GM19351 (cell line): ENCODE measurements at regions not wholly inside any gene's neighbourhood (a gene's known extent, or its start where the extent isn't known, plus 50 kb on each side); places are given as distances from the start of the nearest gene placed in this dataset.

Experiments
- ATAC-seq: cut with Tn5 transposase; IDR thresholded peaks from one replicate; pipeline ENCODE4 v1.9.1; 2021; ENCODE audit warnings: mild to moderate bottlenecking, moderate library complexity; ENCODE audit not compliant: unreplicated experiment

DNA sequence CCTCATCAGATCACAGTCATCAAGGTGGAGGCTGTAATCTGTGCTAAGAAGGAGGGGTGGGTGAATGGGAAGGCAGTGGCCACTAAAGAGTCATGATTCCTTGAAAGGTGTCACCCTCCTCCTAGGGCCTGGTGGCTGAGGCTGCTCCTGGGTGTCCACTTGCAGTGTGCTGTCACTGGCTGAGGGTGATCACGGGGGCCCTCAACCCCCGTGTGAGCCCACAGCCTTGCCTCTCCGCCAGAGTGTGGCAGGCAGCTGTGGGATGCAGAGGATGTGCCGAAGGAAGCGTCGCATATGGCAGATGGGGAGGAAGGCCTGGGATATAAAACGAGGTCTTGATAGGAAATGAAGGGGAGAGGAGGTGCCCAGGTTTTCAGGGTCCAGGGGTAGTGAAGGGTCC is 476.5 kb downstream of the PTPRU start:
- no peak for ATAC-seq

DNA sequence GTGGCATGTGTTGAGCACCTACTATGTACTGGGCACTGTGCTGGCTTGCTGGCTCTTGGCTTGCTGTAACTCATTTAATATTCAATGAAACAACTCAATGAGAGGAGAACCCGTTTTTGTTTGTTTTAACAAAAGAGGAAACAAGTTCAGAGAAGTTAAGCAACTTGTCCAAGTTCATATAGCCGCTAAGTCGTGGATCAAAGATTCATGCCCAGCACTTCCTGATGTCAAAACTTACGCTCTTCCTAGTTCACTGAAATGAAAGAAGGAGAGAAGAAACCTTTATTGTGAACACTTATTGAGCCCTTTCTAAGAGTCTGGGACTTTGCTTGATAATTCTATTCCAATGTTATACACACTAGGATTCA is 475.9 kb downstream of the PTPRU start:
- ATAC-seq = no peak

DNA sequence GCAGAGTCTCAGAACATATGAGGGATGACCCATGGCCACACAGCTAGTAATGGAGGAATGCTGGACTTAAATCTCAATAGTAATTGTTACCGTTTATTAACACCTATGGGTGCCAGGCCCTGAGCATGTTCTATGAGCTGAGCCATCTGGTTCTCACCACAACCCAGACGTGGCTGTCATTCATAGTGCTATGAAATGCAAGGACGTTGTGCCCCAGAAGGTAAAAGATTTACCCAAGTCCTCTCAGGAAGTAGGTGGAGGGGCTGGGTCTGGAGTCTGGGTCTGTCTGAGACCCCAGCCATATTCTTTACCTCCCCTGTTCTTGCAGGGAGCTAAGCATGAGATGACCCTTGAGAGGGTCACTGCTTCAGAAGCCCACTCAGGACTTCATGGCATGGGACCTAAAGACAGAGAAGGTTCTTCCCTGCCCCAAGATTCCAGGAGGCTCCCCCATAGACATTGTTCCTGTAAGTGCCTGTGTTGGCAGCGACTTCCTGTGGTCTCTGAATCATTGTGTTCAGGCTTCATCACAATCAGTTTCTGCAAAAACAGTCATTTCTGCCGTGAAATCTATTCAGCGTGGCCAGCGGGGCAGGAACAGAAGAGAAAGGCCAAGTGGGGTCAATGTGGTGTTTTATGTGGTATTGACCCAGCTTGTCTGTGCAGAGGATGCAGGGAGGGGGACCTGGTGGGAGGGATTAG is 475.4 kb downstream of the PTPRU start:
- peak; percentile 56 for ATAC-seq

DNA sequence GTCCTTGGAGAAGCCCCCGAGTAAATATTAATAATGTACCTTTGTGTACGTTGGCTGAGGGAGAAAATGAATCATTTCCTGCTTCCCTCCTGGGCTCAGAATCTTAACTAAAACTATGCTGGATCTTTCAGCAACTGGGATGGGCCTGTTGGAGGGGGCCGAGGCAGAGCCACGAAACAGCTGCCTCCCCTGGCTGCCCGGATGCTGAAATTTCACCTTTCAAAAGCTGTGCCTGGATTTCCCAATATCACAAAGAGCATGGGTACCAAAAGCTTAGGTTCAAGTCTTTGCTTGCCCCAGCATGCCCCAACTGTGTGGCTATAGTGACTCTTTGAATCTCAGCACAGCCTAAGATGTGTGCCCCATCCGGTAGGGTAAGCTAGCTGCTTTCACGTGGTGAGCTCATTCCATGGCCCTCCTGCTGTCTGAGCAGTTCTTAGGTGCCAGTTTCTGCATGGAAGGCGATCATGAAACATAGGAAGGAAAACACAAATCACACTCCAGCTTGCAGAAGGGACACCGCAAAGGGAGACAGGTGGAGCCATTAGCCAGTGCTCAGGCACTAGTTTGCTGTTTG is 473.5 kb downstream of the PTPRU start:
- no peak for ATAC-seq

DNA sequence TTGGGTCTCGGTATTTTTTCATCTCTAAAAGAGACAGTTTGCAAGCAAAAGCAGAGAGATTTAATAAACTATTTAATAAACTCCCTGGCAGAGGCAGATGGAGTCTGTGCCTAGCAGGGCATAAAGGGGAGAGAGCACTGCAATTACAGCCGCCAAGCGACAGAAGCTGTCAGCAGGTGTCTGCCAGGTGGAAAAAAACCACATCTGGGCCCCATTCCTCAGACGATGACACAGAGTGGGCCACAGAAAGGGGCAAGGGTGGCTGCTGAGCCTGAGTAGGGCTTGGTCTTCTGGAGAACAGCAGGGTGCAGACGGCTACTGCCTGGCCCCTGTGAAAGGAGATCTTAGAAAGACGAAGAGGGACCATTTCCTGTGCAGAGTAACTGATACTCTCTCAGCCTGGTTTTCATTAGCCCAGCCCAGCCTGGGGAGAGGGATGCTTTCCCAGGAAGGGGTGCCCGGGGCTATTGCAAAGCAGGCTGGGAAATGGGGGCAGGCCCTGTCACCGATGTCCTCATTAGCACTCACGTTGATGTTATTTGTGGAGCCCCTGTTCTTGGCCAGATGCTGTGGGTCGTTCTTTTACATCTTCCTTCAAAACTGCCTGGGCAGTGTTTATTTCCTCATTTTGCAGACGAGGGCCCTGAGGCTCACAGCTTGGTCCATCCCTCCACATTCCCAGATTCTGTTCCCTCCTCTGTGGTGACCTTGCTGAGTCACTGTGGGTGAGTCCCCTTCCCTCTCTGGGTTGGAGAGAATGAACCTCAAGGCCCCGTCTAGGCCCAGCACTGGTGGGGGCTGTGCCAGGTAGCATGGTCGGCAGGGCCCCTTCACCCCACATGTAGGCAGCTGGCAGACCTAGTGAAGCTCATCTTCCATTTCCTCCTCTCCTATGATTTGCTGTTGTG is 472.7 kb downstream of the PTPRU start:
- no peak for ATAC-seq

DNA sequence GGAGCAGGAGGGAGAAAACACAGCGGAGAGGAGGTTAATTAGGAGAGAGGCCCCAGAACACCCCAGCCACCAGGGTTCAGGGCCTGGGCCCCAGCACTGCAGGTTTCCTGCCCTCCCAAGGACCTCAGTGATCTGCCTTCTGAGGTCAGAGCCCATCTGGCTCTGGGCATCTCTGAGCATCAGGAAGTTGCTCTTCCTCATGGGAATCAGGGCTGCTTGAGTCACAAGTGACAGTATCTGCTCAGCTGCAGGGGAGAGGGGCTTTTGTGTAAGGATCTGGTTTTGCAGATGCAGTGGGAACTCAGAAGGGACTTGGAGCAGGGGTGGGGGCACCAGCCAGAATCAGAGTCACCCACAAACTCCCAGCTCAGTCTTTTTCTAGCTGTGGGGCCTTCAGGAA is 472.1 kb downstream of the PTPRU start:
- no peak for ATAC-seq

DNA sequence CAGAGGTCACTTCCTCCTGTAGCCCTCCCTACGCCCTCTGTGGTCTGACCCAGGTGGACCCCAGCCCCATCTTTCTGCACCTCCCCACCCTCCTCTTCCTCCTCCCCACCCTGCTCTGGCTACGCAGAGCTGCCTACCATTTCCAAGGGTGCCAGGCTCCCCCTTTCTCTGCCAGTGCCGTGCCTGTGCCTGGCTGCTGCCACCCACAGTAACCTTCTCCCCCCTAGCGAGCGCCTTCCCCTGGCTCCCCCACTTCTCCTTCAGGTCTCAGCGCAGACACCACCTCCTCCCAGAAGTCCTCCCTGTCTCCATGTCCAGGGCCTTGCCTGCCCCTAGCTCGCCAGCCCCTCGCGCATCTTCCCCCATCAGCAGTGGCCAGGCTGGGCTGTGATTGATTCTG is 471.5 kb downstream of the PTPRU start:
- ATAC-seq = no peak

DNA sequence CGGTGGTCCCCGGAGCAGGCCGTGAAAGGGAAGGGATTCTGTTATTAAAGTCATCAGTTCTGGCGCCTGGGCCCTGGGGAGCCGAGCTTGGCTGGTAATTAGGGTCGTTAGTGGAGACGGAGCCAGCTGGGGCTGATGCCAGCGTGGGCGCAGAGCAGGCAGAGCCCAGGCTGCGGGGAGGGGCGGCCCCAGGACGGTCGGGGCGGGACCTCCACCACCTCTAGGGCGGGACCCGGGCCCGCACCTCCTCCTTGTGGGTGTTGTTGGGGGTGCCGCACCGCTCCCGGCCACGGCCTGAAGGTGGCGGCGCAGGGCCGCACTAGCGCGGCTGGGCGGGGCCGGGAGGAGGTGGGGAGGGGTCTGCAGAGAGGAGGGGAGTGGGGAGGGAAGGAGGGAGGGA is 470.6 kb downstream of the PTPRU start:
- peak; percentile 61 for ATAC-seq

DNA sequence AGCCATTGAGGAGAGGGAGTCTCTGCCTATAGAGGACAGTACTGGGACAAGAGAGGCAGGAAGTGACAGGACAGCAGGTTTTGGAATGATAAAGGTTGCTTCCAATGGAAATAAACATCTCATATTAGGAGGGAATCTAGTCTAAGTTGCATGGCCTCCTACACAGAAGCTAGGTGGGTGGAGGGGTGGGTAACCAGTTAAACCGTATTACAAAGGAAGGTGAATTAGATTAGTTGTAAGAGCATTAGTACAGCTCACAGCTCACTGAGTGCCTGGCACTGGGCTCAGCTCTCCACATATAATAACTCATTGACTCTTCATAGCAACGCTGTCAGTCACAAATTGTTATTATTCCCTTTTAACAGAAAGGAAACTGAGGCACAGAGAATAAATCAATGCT is 468.1 kb downstream of the PTPRU start:
- no peak for ATAC-seq

DNA sequence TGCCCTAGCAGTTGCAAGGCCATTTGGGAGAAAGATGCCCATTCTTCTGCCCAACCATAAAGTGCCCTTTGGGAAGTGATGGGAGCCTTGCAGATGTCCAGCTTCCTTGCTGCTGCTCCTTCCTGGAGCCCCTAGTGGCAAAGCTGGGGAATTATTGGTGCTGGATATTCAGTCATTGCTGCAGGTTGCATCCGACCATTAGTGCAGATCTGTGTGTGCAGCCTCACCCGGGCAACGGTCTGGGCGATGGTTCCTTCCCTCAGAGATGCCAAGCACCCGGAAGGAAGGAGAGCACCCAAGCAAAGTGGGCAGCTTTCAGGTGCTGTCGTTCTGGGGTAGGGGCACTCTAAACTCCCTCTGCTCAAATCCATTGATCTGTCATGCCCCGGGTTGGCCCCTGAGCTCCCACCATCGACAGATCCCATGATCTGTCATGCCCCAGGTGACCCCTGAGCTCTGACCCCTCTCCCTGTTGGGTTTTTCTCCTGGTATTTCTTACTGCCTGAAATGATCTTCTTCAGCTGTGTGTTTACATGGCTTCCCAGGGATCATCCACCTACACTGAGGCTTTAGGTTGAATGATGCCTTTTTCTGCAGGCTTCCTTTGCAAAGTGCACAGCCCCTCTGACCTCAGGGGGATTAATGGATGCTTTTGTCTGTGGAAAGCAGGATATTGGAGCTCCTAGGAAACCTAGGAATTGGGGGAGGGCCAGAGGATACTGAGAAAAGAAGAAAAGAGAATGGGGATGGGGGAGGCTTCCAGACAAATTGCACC is 467.5 kb downstream of the PTPRU start:
- no peak for ATAC-seq

DNA sequence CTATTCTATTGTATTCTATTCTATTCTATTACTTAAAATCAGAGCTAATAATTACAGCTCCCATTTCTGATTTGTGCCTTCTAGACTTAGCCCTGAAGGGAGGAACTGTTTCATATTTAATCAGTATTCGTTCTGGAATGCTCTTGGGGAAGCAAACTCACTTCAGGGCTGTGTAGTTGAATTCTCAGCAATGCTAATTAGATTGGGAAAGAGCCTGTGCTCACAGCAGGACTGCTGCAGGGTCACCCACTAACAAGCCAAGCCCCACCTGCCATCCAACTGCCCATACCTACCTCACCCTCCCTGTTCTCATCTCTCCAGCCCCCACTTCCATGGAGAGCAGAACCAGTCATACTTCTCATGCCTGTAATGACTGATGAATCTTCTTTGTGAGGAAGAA is 464.2 kb downstream of the PTPRU start:
- ATAC-seq = no peak

DNA sequence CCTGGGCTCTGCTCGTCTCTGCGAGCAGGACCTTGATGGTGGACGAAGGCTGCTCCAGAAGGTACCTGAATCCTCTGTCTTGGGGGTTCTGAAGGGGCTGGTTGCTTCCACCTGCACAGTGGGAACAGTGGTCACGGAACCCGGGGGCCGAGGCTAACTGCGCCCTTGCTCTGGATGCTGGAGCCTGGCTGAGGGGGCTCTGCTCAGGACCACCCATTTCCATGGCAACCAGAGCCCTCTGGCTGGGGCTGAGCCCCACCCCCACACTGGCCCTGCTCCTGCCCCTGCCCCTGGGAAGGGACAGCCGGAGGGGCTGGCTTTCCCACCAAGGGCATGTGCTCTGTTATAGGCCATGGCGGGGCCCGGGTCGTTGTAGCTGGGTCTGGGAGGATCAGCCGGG is 462.3 kb downstream of the PTPRU start:
- ATAC-seq = no peak

DNA sequence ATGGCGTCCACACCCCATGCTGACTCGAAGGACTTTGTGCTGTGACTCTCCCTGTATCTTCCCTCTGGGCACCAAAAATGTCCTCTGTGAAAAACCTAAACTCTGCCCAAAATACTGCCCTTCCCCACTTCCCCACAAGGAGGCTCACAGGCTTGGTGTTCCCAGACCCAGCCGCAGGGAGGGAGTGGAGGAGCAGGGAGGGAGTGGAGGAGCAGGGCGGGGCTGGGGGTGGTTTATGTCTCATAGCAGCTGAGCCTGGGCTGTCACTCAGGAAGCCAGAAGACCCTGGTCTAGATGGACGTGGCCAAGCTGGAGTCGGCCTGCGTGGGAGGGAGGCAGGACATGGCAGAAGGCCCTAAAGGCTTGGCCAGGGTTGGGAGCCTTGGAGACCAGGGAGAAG is 461.7 kb downstream of the PTPRU start:
- ATAC-seq = no peak

DNA sequence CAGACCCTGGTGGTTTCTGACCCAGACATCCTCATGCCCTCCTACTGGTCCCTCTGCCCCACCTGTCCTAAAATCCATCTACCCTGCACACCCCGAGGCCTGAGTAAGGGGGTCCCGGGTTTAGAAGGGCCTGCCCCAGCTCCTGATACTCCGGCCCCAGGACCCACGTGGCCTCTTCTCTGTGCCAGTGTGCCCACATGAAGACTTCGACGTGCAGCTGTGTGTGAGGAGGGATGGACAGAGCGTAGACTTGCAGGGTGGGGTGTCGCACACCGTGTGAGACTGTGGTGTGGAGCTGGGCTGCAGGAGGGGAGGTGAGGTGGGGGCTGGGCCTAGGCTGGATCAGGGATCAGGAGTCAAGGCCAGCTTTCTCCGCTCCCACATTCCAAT is 461.1 kb downstream of the PTPRU start:
- no peak for ATAC-seq

DNA sequence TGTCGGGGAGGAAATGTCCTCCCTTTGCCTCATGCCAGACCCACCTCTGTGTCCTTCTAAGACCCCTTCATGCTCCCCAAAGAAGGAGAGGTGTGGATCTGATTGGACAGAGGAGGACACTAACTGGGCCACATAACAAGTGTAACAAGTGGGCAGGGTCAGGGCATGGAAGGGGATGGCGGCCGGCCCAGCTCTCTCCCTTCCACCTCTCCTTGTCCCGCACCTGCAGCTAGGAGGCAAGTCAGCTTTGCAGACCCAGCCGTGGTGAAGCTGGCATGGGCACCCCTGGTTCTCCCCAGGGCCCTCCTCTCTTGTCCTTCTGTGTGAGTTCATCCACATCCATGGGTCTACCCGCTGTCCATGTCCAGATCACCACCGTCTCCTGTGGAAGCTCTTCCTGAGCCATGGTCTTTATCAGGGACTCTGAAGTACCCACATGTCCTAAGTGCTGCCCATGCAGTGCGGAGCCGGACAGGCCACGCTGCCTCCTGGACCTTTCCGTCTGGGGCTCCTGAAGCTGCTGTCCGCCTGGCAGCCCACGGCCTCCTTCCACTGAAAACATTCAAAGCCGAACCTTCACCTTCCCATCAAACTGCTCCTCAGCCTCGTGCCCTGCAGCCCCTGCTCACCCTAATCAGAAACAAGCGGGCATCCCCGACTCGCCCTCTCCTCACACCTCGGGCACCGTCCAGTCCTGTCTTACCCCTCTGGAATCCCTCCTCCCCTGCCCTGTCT is 460.5 kb downstream of the PTPRU start:
- ATAC-seq = no peak

DNA sequence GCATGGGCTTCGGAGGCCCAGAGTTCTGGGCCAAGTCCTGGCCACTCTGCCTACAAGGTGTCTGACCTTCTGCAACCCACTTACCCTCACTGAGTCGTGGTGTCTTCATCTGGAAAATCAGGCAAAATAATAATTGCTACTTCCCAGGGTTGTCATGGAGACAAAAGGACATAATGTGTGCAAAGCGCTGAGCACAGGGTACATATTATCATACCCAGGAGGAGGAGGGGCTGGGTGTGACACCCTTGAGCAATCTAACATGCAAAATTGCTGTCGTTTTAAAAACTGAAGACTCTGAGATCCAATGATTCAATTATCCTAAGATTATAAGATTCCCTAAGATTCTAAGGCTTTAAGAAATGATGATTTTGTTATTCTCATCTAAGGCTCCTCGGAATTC is 459.5 kb downstream of the PTPRU start:
- ATAC-seq = no peak

DNA sequence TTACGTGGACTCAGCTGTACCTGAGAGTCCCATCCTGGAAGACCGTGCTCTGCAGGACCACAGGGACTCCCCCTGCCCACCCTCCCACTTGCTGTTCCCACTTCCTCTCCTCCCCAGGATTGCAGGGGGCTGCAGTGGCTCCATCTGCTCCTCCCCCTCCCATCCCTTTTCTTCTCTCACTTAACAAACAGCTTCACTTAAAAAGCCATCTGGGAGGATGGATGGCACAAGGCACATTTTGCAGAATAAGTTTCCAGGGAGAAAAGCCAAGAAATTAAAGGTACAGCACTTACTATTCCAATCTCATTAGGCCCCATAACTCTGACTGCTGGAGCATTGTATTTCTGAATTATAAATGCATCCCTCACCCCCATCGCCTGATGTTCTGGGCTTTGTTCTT is 458.7 kb downstream of the PTPRU start:
- no peak for ATAC-seq

DNA sequence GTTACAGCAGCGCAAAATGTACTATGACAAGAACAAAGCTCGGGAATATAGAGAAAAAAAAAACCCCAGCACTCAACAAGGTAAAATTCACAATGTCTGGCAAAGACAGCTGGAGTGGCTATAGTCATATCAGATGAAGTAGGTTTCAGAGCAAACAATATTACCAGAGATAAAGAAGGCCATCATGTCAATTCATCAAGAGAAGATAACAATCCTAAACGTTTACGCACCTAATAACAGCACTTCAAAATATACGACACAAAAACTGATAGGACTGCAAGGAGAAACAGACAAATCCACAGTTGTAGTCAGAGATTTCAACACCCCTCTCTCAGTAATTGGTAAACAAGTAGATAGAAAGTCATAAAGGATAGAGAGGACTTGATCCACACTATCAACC is 455.2 kb downstream of the PTPRU start:
- ATAC-seq = no peak

DNA sequence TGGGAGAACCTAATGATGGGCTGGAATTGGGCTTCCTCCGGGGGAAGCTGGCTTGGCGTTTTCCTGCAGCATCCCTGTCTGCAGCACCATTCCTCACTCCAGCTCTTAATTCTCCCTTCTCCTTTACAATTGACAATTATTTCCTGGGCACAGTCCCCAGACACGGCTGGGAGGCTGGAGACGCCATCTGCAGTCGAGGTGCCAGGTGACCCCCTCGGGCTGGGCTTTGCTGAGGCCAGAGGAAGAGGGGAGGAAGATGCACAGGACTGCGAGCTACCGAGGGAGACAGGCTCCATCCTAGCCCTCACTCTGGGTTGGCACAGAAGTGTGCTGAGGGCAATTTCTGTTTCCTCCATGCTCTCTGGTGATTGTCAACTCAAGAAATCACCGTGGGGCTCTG is 453.8 kb downstream of the PTPRU start:
- no peak for ATAC-seq

DNA sequence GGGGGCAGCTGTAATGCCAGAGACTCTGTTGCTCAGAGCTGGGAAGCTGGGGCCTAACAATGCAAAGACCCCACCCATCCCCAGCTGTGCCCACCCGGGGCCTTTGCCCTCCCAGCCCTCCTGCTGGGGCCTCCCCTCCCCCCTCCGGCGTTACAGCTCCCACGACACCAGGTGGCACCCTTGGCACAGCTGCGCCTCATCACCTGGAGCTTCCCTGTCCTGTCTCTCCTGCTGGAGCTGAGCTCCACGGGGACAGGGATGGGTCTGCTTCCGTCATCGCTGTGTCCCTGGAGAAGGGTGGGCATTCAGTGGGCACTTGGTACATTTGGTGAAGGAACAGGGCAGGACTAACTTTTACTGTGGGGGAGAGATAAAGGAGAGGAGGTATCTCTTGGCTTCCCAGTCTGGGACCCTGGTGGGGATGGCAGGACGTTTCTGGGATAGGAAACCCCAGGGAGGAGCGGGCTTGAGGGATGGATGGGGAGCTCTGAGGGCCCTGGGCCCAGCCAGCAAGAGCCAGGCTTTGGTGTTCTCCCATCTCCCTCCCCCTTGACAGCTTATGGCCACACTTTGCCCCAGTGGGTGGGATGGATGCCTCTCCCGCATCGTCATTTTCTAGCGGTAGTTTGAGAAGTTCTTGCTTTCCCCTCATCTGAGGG is 453.2 kb downstream of the PTPRU start:
- ATAC-seq = no peak
